HG02943 (cell line): ENCODE measurements at regions not wholly inside any gene's neighbourhood (a gene's known extent, or its start where the extent isn't known, plus 50 kb on each side); places are given as distances from the start of the nearest gene placed in this dataset.

Experiments used
- ATAC-seq: cut with Tn5 transposase; IDR thresholded peaks from one replicate; pipeline ENCODE4 v1.9.1; 2021; ENCODE audit warnings: mild to moderate bottlenecking, low read depth, moderate library complexity; ENCODE audit not compliant: unreplicated experiment

GRCh38 chr15:39282663-39283208 lies 298.1 kb upstream of the THBS1 start:
- ATAC-seq = no peak

- ATAC-seq = no peak
These were observed 297.3 kb upstream of the THBS1 start for GRCh38 chr15:39283531-39283930.

GRCh38 chr15:39285071-39285470 lies 295.8 kb upstream of the THBS1 start:
- no peak for ATAC-seq

- no peak for ATAC-seq
These were observed 295.2 kb upstream of the THBS1 start for GRCh38 chr15:39285663-39286062.

- ATAC-seq = no peak
These were observed 294.2 kb upstream of the THBS1 start for GRCh38 chr15:39286706-39287105.

GRCh38 chr15:39287322-39288195 lies 293.3 kb upstream of the THBS1 start:
- ATAC-seq = no peak

- no peak for ATAC-seq
These were observed 290.0 kb upstream of the THBS1 start for GRCh38 chr15:39290711-39291435.

GRCh38 chr15:39291690-39292089 lies 289.2 kb upstream of the THBS1 start:
- no peak for ATAC-seq

- no peak for ATAC-seq
These were observed 283.9 kb upstream of the THBS1 start for GRCh38 chr15:39296955-39297354.

- ATAC-seq = no peak
These were observed 282.5 kb upstream of the THBS1 start for GRCh38 chr15:39298271-39298962.

- no peak for ATAC-seq
These were observed 281.2 kb upstream of the THBS1 start for GRCh38 chr15:39299486-39300267.

GRCh38 chr15:39300451-39301153 lies 280.3 kb upstream of the THBS1 start:
- ATAC-seq = no peak

- no peak for ATAC-seq
These were observed 279.3 kb upstream of the THBS1 start for GRCh38 chr15:39301589-39301999.

GRCh38 chr15:39302936-39303335 lies 277.9 kb upstream of the THBS1 start:
- no peak for ATAC-seq

- ATAC-seq = no peak
These were observed 276.6 kb upstream of the THBS1 start for GRCh38 chr15:39304201-39304841.

GRCh38 chr15:39304931-39305728 lies 275.7 kb upstream of the THBS1 start:
- no peak for ATAC-seq

- no peak for ATAC-seq
These were observed 270.2 kb upstream of the THBS1 start for GRCh38 chr15:39310633-39311032.

GRCh38 chr15:39312984-39313383 lies 267.9 kb upstream of the THBS1 start:
- no peak for ATAC-seq
